Liver (tissue), 8 donors: ENCODE measurements at regions not wholly inside any gene's neighbourhood (a gene's known extent, or its start where the extent isn't known, plus 50 kb on each side); places are given as distances from the start of the nearest gene placed in this dataset.

ENCODE experiments used
- DNase-seq: peaks from one replicate; pipeline ENCODE4 v3.0.0-alpha.2; 2017; ENCODE audit warnings: low spot score
- H3K27ac ChIP-seq, 2 donors: one replicate each; pipeline ENCODE4 v1.7.0; 2013; ENCODE audit warnings: inconsistent platforms in 2 of 2, low read length in 2 of 2, control low read depth in 1 of 2, low read depth in 1 of 2, mild to moderate bottlenecking in 1 of 2
- H3K27me3 ChIP-seq, 4 donors: one replicate each; pipeline versions ENCODE4 v1.6.1 to v1.7.0; 2013; ENCODE audit warnings: low read length in 3 of 4, inconsistent platforms in 1 of 4, mild to moderate bottlenecking in 1 of 4, moderate library complexity in 1 of 4; ENCODE audit not compliant: control insufficient read depth in 4 of 4, insufficient read depth in 4 of 4
- H3K36me3 ChIP-seq, 4 donors: one replicate each; pipeline versions ENCODE4 v1.6.1 to v1.7.0; 2013; ENCODE audit warnings: low read length in 3 of 4, mild to moderate bottlenecking in 3 of 4, low read depth in 1 of 4, moderate library complexity in 1 of 4; ENCODE audit not compliant: control insufficient read depth in 4 of 4, insufficient read depth in 3 of 4
- H3K4me1 ChIP-seq, 4 donors: one replicate each; pipeline versions ENCODE4 v1.6.1 to v1.7.0; 2013; ENCODE audit warnings: low read length in 3 of 4, mild to moderate bottlenecking in 3 of 4, moderate library complexity in 1 of 4; ENCODE audit not compliant: control insufficient read depth in 4 of 4, insufficient read depth in 4 of 4
- H3K4me3 ChIP-seq, 3 donors: one replicate each; pipeline versions ENCODE4 v1.6.1 to v1.7.0; 2013; ENCODE audit warnings: low read length in 3 of 3, control low read depth in 1 of 3, low read depth in 1 of 3, mild to moderate bottlenecking in 1 of 3
- H3K9ac ChIP-seq, 2 donors: one replicate each; pipeline ENCODE4 v1.7.0; 2013; ENCODE audit warnings: low read length in 2 of 2, mild to moderate bottlenecking in 2 of 2, moderate library complexity in 2 of 2, control low read depth in 1 of 2, low read depth in 1 of 2
- H3K9me3 ChIP-seq, 4 donors: one replicate each; pipeline versions ENCODE4 v1.6.1 to v1.7.0; 2013; ENCODE audit warnings: low read length in 3 of 4; ENCODE audit not compliant: control insufficient read depth in 4 of 4
- CTCF ChIP-seq: fragments of 150-350 bp; IDR thresholded peaks from 2 replicates; pipeline ENCODE4 v1.5.1; 2017; ENCODE audit warnings: improper control_type of control experiment, low read depth, low read length; ENCODE audit not compliant: missing input control
- EGR1 ChIP-seq, 2 donors: IDR thresholded peaks; 2 replicates each; pipeline ENCODE4 v1.6.1; 2016 to 2018; ENCODE audit warnings: antibody characterized with exemption in 2 of 2, low read depth in 2 of 2
- FOXA1 ChIP-seq: IDR thresholded peaks from 2 replicates; pipeline ENCODE4 v1.6.1; 2016; ENCODE audit warnings: antibody characterized with exemption
- FOXA2 ChIP-seq: IDR thresholded peaks from 2 replicates; pipeline ENCODE4 v1.6.1; 2016; ENCODE audit warnings: antibody characterized with exemption
- GABPA ChIP-seq, 2 donors: IDR thresholded peaks in 1 of 2; conservative IDR thresholded peaks in 1 of 2; 2 replicates each; pipeline ENCODE4 v1.6.1; 2016; ENCODE audit warnings: antibody characterized with exemption in 2 of 2, mild to moderate bottlenecking in 1 of 2, moderate library complexity in 1 of 2
- HNF4A ChIP-seq, 2 donors: conservative IDR thresholded peaks; 2 replicates each; pipeline ENCODE4 v1.6.1; 2016; ENCODE audit warnings: antibody characterized with exemption in 2 of 2, mild to moderate bottlenecking in 2 of 2
- HNF4G ChIP-seq: IDR thresholded peaks from 2 replicates; pipeline ENCODE4 v1.6.1; 2016; ENCODE audit warnings: antibody characterized with exemption
- JUND ChIP-seq, 2 donors: IDR thresholded peaks; 2 replicates each; pipeline ENCODE4 v1.6.1; 2016; ENCODE audit warnings: antibody characterized with exemption in 2 of 2
- MAX ChIP-seq: IDR thresholded peaks from 2 replicates; pipeline ENCODE4 v1.6.1; 2016; ENCODE audit warnings: antibody characterized with exemption
- NR2F2 ChIP-seq: IDR thresholded peaks from 2 replicates; pipeline ENCODE4 v1.6.1; 2016; ENCODE audit warnings: antibody characterized with exemption
- RAD21 ChIP-seq, 2 donors: IDR thresholded peaks; 2 replicates each; pipeline ENCODE4 v1.6.1; 2016; ENCODE audit warnings: antibody characterized with exemption in 2 of 2, mild to moderate bottlenecking in 2 of 2
- RXRA ChIP-seq, 2 donors: IDR thresholded peaks; 2 replicates each; pipeline ENCODE4 v1.6.1; 2017 to 2018; ENCODE audit warnings: antibody characterized with exemption in 2 of 2, mild to moderate bottlenecking in 1 of 2
- SP1 ChIP-seq: IDR thresholded peaks from 2 replicates; pipeline ENCODE4 v1.6.1; 2018; ENCODE audit warnings: antibody characterized with exemption, mild to moderate bottlenecking
- TAF1 ChIP-seq: conservative IDR thresholded peaks from 2 replicates; pipeline ENCODE4 v1.6.1; 2016; ENCODE audit warnings: antibody characterized with exemption, mild to moderate bottlenecking
- YY1 ChIP-seq: IDR thresholded peaks from 2 replicates; pipeline ENCODE4 v1.6.1; 2016; ENCODE audit warnings: antibody characterized with exemption, mild to moderate bottlenecking
- WGBS: extraction: QIAGEN DNeasy Blood & Tissue Kit; methylation state at CpG from one replicate; pipeline ENCODE4 v1.1.7; 2013; 5-methylcytosine and 5-hydroxymethylcytosine counted together
- TF ChIP-seq, protein P1 (sequence below): IDR thresholded peaks from 2 replicates; pipeline ENCODE4 v1.6.1; 2016; ENCODE audit warnings: antibody characterized with exemption, mild to moderate bottlenecking
- TF ChIP-seq, protein P2 (sequence below): IDR thresholded peaks from 2 replicates; pipeline ENCODE4 v1.6.1; 2016; ENCODE audit warnings: antibody characterized with exemption
- TF ChIP-seq, protein P3 (sequence below): IDR thresholded peaks from 2 replicates; pipeline ENCODE4 v1.6.1; 2016; ENCODE audit warnings: antibody characterized with exemption
- donor health status: healthy.
- donor health status: healthy.
- donor health status: healthy.
- donor health status: healthy.
- donor health status: healthy.

- TF ChIP-seq, protein P1, sequence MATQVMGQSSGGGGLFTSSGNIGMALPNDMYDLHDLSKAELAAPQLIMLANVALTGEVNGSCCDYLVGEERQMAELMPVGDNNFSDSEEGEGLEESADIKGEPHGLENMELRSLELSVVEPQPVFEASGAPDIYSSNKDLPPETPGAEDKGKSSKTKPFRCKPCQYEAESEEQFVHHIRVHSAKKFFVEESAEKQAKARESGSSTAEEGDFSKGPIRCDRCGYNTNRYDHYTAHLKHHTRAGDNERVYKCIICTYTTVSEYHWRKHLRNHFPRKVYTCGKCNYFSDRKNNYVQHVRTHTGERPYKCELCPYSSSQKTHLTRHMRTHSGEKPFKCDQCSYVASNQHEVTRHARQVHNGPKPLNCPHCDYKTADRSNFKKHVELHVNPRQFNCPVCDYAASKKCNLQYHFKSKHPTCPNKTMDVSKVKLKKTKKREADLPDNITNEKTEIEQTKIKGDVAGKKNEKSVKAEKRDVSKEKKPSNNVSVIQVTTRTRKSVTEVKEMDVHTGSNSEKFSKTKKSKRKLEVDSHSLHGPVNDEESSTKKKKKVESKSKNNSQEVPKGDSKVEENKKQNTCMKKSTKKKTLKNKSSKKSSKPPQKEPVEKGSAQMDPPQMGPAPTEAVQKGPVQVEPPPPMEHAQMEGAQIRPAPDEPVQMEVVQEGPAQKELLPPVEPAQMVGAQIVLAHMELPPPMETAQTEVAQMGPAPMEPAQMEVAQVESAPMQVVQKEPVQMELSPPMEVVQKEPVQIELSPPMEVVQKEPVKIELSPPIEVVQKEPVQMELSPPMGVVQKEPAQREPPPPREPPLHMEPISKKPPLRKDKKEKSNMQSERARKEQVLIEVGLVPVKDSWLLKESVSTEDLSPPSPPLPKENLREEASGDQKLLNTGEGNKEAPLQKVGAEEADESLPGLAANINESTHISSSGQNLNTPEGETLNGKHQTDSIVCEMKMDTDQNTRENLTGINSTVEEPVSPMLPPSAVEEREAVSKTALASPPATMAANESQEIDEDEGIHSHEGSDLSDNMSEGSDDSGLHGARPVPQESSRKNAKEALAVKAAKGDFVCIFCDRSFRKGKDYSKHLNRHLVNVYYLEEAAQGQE, result no peak
- TF ChIP-seq, protein P2, sequence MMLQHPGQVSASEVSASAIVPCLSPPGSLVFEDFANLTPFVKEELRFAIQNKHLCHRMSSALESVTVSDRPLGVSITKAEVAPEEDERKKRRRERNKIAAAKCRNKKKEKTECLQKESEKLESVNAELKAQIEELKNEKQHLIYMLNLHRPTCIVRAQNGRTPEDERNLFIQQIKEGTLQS, result no peak
- no peak for TF ChIP-seq CTCF
- no peak for TF ChIP-seq GABPA (IDR thresholded peaks at IDR 0.05 in 1 of 2, conservative IDR thresholded peaks at IDR 0.05 in 1 of 2)
- TF ChIP-seq RAD21 (IDR thresholded peaks at IDR 0.05), result no peak
- no peak for TF ChIP-seq SP1
- TF ChIP-seq NR2F2, result no peak
- no peak for TF ChIP-seq EGR1 (IDR thresholded peaks at IDR 0.05; ENCODE audit: low read depth in 2 of 2)
- no peak for TF ChIP-seq FOXA1
- no peak for TF ChIP-seq HNF4A (conservative IDR thresholded peaks at IDR 0.05)
- no peak for TF ChIP-seq YY1
- TF ChIP-seq MAX, result no peak
- TF ChIP-seq FOXA2, result no peak
- TF ChIP-seq, protein P3, sequence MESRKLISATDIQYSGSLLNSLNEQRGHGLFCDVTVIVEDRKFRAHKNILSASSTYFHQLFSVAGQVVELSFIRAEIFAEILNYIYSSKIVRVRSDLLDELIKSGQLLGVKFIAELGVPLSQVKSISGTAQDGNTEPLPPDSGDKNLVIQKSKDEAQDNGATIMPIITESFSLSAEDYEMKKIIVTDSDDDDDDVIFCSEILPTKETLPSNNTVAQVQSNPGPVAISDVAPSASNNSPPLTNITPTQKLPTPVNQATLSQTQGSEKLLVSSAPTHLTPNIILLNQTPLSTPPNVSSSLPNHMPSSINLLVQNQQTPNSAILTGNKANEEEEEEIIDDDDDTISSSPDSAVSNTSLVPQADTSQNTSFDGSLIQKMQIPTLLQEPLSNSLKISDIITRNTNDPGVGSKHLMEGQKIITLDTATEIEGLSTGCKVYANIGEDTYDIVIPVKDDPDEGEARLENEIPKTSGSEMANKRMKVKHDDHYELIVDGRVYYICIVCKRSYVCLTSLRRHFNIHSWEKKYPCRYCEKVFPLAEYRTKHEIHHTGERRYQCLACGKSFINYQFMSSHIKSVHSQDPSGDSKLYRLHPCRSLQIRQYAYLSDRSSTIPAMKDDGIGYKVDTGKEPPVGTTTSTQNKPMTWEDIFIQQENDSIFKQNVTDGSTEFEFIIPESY, result no peak
- TF ChIP-seq HNF4G, result no peak
- no peak for TF ChIP-seq RXRA (IDR thresholded peaks at IDR 0.05)
- no peak for TF ChIP-seq TAF1
- Histone ChIP-seq H3K4me3 (no peak overlapping the region), H3K27me3 (peaks cover 0 to 4% (median under 1%) of the 10 kb centered on the region in 4 donors), H3K36me3 (no peaks in the 10 kb centered on the region), H3K9ac (no peak overlapping the region), H3K4me1 (no peaks in the 10 kb centered on the region), H3K9me3 (peaks cover 0 to 3% (median 1%) of the 10 kb centered on the region in 4 donors), H3K27ac (no peak overlapping the region)
- 61% methylated on average over 2 of the region's 2 CpGs for WGBS
- no peak for DNase-seq
Observed at GRCh38 chr7:128145191-128145590, 95.9 kb upstream of the LEP start.

DNA sequence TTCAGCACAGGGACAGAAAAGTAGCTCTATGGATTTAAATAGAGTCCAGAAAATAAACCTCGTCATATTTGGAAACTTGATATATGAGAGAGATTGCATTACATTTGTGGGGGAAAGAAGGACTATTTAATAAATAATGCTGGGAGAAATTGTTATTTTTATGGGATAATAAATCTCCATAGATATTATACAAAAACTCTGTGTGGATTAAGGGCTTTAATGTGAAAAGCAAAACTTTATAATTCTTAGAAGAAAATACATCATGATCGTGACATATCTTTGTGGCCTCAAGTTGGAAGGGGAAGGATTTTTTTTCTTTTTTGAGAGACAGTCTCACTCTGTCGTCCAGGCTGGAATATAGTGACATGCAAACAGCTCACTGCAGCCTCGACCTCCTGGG is 95.0 kb upstream of the LEP start:
- Histone ChIP-seq H3K9me3 (no peaks in the 10 kb centered on the region), H3K36me3 (no peaks in the 10 kb centered on the region), H3K4me1 (no peaks in the 10 kb centered on the region), H3K4me3 (no peak overlapping the region), H3K27me3 (peaks cover 0 to 6% (median 2%) of the 10 kb centered on the region in 4 donors), H3K9ac (no peak overlapping the region), H3K27ac (no peak overlapping the region)
- 74% methylated on average over 4 of the region's 4 CpGs for WGBS
- DNase-seq, result no peak
- no peak for TF ChIP-seq JUND (IDR thresholded peaks at IDR 0.05)
- TF ChIP-seq FOXA2, result no peak
- TF ChIP-seq, protein P2, result no peak
- TF ChIP-seq HNF4G, result no peak
- no peak for TF ChIP-seq SP1
- no peak for TF ChIP-seq MAX
- no peak for TF ChIP-seq CTCF
- no peak for TF ChIP-seq YY1
- no peak for TF ChIP-seq RXRA (IDR thresholded peaks at IDR 0.05)
- no peak for TF ChIP-seq RAD21 (IDR thresholded peaks at IDR 0.05)
